Activated CD8-positive, alpha-beta T cell treated with anti-CD3 and anti-CD28 coated beads for 36 hours (primary cell): ENCODE measurements at regions not wholly inside any gene's neighbourhood (a gene's known extent, or its start where the extent isn't known, plus 50 kb on each side); places are given as distances from the start of the nearest gene placed in this dataset.

Source experiments
- ATAC-seq: fragments of 200-7000 bp; cut with Tn5 transposase; one replicate; pipeline ENCODE4 v1.10.0; 2021; ENCODE audit warnings: mild to moderate bottlenecking, moderate library complexity
- CTCF ChIA-PET: fragments of 350-600 bp; sonication (Branson Sonifier 250); formaldehyde crosslinking; loops from one replicate; lab custom pipeline; 2021; ENCODE audit warnings: antibody characterized with exemption; lab: Charles Lee
- POLR2A ChIA-PET: fragments of 350-600 bp; sonication (Branson Sonifier 250); formaldehyde crosslinking; loops from one replicate; lab custom pipeline; 2021; ENCODE audit warnings: antibody characterized with exemption; lab: Charles Lee
- DNase-seq: peaks from one replicate; pipeline ENCODE4 v3.0.0-alpha.2; 2020
- H3K27ac Mint-ChIP-seq: one replicate; pipeline ENCODE4 v1.8.0; 2021; ENCODE audit warnings: mild to moderate bottlenecking, mixed read lengths
- H3K27me3 Mint-ChIP-seq: one replicate; pipeline ENCODE4 v1.8.0; 2021; ENCODE audit warnings: mixed read lengths
- H3K36me3 Mint-ChIP-seq: one replicate; pipeline ENCODE4 v1.8.0; 2021; ENCODE audit warnings: low read depth, mixed read lengths
- H3K4me1 Mint-ChIP-seq: one replicate; pipeline ENCODE4 v1.8.0; 2021; ENCODE audit warnings: low read depth, mixed read lengths
- H3K4me3 Mint-ChIP-seq: one replicate; pipeline ENCODE4 v1.8.0; 2021; ENCODE audit warnings: mild to moderate bottlenecking, moderate library complexity, mixed read lengths
- H3K9me3 Mint-ChIP-seq: one replicate; pipeline ENCODE4 v1.8.0; 2021; ENCODE audit warnings: mixed read lengths
- intact Hi-C: fragments of 100-400 bp; cut with micrococcal nuclease; formaldehyde crosslinking; loops from one replicate; pipeline ENCODE4 v1.10.0; 2022
- TF ChIP-seq, protein P1 (sequence below): fragments of 200-600 bp; IDR thresholded peaks from one replicate; pipeline ENCODE4 v1.8.0; 2022; ENCODE audit warnings: antibody characterized with exemption, mild to moderate bottlenecking

DNA sequence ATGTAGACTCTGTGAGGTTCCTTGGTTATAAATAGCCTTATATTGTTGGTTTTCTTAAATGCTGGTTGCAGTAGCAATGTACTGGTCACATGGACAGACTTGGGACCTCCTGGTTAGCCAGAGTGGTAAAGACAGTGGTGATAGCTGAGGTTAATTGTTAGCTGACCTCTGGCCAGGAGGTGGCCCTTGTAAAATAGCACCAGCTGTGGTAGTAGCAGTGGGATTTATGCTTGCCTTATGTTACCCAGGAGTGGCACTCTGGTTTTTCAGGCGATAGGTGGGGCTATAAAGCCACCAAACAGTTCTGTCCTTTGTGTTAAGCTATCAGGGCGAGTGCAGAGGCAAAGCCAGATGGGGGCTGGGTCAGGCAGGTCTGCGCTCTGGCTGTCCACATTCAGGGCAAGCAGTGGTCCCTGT is 94.8 kb upstream of the SRD5A2 start:
- Mint-ChIP-seq H3K9me3 (peaks cover 28% of the 10 kb centered on the region), H3K4me3 (no peak overlapping the region), H3K4me1 (no peaks in the 10 kb centered on the region), H3K27ac (no peak overlapping the region), H3K27me3 (peaks cover 3% of the 10 kb centered on the region), H3K36me3 (peaks cover 1% of the 10 kb centered on the region)
- intact Hi-C loops = no loop called here
- POLR2A ChIA-PET = no interaction called here
- ATAC-seq (no peak), DNase-seq (no peak)
- CTCF ChIA-PET = no interaction called here
- TF ChIP-seq, protein P1, sequence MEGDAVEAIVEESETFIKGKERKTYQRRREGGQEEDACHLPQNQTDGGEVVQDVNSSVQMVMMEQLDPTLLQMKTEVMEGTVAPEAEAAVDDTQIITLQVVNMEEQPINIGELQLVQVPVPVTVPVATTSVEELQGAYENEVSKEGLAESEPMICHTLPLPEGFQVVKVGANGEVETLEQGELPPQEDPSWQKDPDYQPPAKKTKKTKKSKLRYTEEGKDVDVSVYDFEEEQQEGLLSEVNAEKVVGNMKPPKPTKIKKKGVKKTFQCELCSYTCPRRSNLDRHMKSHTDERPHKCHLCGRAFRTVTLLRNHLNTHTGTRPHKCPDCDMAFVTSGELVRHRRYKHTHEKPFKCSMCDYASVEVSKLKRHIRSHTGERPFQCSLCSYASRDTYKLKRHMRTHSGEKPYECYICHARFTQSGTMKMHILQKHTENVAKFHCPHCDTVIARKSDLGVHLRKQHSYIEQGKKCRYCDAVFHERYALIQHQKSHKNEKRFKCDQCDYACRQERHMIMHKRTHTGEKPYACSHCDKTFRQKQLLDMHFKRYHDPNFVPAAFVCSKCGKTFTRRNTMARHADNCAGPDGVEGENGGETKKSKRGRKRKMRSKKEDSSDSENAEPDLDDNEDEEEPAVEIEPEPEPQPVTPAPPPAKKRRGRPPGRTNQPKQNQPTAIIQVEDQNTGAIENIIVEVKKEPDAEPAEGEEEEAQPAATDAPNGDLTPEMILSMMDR = no peak

DNA sequence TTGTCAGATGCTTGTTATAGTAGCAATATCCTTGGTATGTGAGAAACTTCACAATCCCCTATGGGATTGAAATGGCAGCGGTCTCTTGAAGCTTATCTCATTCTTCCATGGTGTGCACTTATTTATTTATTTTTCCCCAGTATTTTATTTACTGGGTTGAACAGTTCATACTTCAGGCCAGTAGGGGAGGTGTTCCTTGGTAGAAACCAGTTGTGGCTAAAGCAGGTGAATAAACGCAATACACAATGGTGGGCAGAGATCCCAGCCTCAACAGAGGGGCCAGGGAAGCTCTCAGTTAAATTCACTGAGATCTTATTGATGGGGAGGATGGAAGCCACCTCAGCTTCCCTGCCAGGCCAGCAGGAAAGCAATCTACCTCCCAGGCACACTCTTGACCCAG is 93.7 kb upstream of the SRD5A2 start:
- Mint-ChIP-seq H3K27ac (no peak overlapping the region), H3K4me3 (no peak overlapping the region), H3K27me3 (peaks cover 3% of the 10 kb centered on the region), H3K4me1 (no peaks in the 10 kb centered on the region), H3K9me3 (peaks cover 23% of the 10 kb centered on the region), H3K36me3 (peaks cover 1% of the 10 kb centered on the region)
- TF ChIP-seq, protein P1 = no peak
- DNase-seq (no peak), ATAC-seq (no peak)
- intact Hi-C loops = no loop called here
- CTCF ChIA-PET = no interaction called here
- POLR2A ChIA-PET = no interaction called here

DNA sequence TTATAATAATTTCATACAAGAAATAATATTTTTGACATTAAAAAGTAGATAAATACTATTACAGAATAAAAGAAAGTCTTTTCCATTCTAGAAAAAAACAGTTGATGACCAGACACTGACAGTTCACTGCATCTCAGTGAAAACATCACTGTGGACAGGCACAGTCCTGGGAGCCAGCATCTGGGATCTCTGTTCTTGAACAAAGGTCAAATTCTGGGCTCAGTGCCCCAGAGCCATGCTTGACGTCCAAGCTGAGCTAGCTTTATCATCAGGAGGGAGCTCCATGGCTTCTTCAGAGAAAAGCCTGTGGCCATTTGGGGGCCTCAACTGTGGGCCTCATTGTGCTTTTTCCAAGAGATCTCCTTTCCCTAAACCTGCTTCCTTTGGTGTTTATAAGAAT is 86.1 kb upstream of the SRD5A2 start:
- H3K4me3 Mint-ChIP-seq = no peak overlapping the region
- H3K27me3 Mint-ChIP-seq = peaks cover 3% of the 10 kb centered on the region
- POLR2A ChIA-PET = no interaction called here
- intact Hi-C loops = no loop called here
- no peak for ATAC-seq
- H3K27ac Mint-ChIP-seq = no peak overlapping the region
- no peaks in the 10 kb centered on the region for H3K36me3 Mint-ChIP-seq
- no peaks in the 10 kb centered on the region for H3K4me1 Mint-ChIP-seq
- peaks cover 2% of the 10 kb centered on the region for H3K9me3 Mint-ChIP-seq
- TF ChIP-seq, protein P1 = no peak
- CTCF ChIA-PET = interaction anchor here (0.9 kb wide), 1 partner anchor 170 kb away, joined by 3 read pairs; no protein-coding TSS in a partner anchor
- no peak for DNase-seq

DNA sequence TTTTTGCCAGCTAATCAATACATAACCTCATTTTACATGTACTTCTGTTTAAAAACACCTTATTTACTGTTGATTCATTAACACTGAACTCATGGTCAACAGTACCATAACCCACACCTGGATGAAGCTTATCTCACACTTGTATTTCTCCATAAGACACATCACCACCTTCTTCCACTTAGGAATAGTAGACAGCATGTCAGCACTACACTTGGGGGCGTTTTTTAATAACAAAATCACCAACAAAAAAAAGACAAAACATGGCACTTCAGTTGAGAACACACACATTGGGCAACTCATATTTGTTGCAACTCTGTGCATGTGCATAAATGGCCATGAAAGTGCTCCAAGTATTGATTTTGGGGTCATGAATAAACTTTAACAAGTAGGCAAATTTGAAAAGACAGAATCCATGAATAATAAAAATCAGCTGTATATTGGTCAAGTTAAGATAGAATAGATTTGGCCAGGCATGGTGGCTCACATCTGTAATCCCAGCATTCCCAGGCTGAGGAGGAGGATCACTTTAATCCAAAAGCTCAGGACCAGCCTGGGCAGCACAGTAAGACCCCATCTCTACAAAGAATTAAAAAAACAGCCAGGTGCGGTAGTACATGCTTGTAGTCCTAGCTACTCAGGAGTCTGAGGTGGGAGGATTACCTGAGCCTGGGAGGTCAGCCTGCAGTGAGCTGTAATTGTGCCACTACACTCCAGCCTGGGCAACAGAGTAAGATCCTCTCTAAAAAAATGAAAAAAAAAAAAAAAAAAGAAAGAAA is 84.4 kb upstream of the SRD5A2 start:
- DNase-seq (no peak), ATAC-seq (no peak)
- no peaks in the 10 kb centered on the region for H3K9me3 Mint-ChIP-seq
- TF ChIP-seq, protein P1 = no peak
- no peak overlapping the region for H3K27ac Mint-ChIP-seq
- intact Hi-C loops = no loop called here
- H3K27me3 Mint-ChIP-seq = peaks cover 3% of the 10 kb centered on the region
- ChIA-PET CTCF (no interaction called here), POLR2A (no interaction called here)
- H3K36me3 Mint-ChIP-seq = no peaks in the 10 kb centered on the region
- no peak overlapping the region for H3K4me3 Mint-ChIP-seq
- no peaks in the 10 kb centered on the region for H3K4me1 Mint-ChIP-seq

DNA sequence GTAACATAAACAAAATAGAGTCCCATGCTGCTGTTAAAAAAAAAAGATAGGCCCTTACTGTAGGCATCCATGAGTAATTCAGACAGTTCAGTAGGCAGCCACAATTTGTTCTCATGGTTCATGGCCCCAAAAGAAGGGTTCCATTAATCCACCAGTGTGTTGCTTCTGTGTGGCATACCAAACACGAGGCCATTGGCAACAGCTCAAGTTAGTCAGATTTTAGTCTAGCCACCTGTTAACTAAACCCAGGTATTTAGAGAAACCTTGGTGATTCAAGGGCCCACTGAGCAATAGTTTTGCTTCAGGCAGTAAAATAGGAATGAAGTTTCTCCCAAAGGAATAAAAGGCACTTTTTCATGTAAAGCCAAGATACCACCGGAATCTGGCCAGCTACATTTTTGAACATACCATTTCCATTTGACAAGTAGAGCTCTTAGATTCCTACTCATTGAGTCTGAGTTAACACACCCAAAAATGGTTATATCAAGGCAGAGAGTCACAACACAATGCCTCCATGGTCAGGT is 80.1 kb upstream of the SRD5A2 start:
- H3K27me3 Mint-ChIP-seq = peaks cover 18% of the 10 kb centered on the region
- intact Hi-C loops = no loop called here
- ChIA-PET POLR2A (no interaction called here), CTCF (no interaction called here)
- peaks cover 1% of the 10 kb centered on the region for H3K4me1 Mint-ChIP-seq
- TF ChIP-seq, protein P1 = no peak
- H3K9me3 Mint-ChIP-seq = no peaks in the 10 kb centered on the region
- H3K27ac Mint-ChIP-seq = no peak overlapping the region
- ATAC-seq (no peak), DNase-seq (no peak)
- no peaks in the 10 kb centered on the region for H3K36me3 Mint-ChIP-seq
- H3K4me3 Mint-ChIP-seq = no peak overlapping the region
